Pancreas (tissue), 10 donors: ENCODE measurements at regions not wholly inside any gene's neighbourhood (a gene's known extent, or its start where the extent isn't known, plus 50 kb on each side); places are given as distances from the start of the nearest gene placed in this dataset.

Source experiments
- ATAC-seq, 4 donors: fragments of 200-7000 bp; cut with Tn5 transposase; one replicate each; pipeline versions ENCODE4 v1.8.0 to v1.9.1; 2020; ENCODE audit warnings: mild to moderate bottlenecking in 4 of 4, moderate library complexity in 4 of 4
- DNase-seq, 6 donors: peaks; one replicate each; pipeline ENCODE4 v3.0.0-alpha.2; 2020
- FAIRE-seq: peaks from 2 replicates; lab custom pipeline; 2012; peaks lifted over from hg19 to GRCh38; lab: Jason Lieb, UNC
- H3K27ac ChIP-seq, 4 donors: fragments of 200-600 bp; sonication (generic); 1 replicate in 3 of 4; 2 replicates in 1 of 4; pipeline versions ENCODE4 v1.5.0 to v1.8.0; 2020
- H3K27me3 ChIP-seq, 4 donors: fragments of 200-600 bp; one replicate each; pipeline ENCODE4 v1.8.0; 2021
- H3K36me3 ChIP-seq, 3 donors: fragments of 200-600 bp; sonication (generic) in 1 of 3; one replicate each; pipeline versions ENCODE4 v1.5.0 to v1.8.0; 2020 to 2021
- H3K4me1 ChIP-seq, 3 donors: fragments of 200-600 bp; one replicate each; pipeline ENCODE4 v1.8.0; 2021
- H3K4me3 ChIP-seq, 4 donors: fragments of 200-600 bp; sonication (generic) in 2 of 4; one replicate each; pipeline versions ENCODE4 v1.5.0 to v1.8.0; 2020 to 2021
- H3K9me3 ChIP-seq, 4 donors: fragments of 200-600 bp; one replicate each; pipeline ENCODE4 v1.8.0; 2021
- CTCF ChIP-seq, 4 donors: fragments of 200-600 bp; sonication (generic) in 3 of 4; IDR thresholded peaks; one replicate each; pipeline versions ENCODE4 v1.5.0 to v1.8.0; 2021; ENCODE audit warnings: antibody characterized with exemption in 4 of 4
- WGBS, 2 donors: extraction: QIAGEN DNeasy Blood & Tissue Kit; methylation state at CpG; one replicate each; pipeline ENCODE4 v1.1.7; 2013; 5-methylcytosine and 5-hydroxymethylcytosine counted together
- intact Hi-C, 3 donors: fragments of 100-400 bp; cut with DNase I; formaldehyde crosslinking; loops; one replicate each; pipeline versions ENCODE4 v1.11.1 to v1.14.2; 2022
- donor health status: healthy with polysubstance abuse.
- donor health status: DM: no; HTN: no; CAD: no; lungs with moderate emphysema.
- donor health status: DM: no; HTN: no; CAD: no.
- donor health status: control.
- donor health status: control.
- donor health status: Bipolar disorder and iron deficiency.
- donor health status: DM: yes; HTN: yes; CAD: no.
- donor health status: DM: no; HTN: no; CAD: no.
- donor health status: DM: no; HTN: no; CAD: no.
- donor health status: DM: yes; HTN: yes; CAD: no.

GRCh38 chr9:28839778-28840430 lies 1266.6 kb upstream of the C9orf72 start:
- ATAC-seq (no peak), FAIRE-seq (no peak), DNase-seq (peak in 1 of 6 donors; percentile 39)
- Histone ChIP-seq H3K27me3 (no peaks in the 10 kb centered on the region), H3K36me3 (no peaks in the 10 kb centered on the region), H3K4me3 (no peak overlapping the region), H3K9me3 (no peaks in the 10 kb centered on the region), H3K27ac (no peak overlapping the region), H3K4me1 (no peaks in the 10 kb centered on the region)
- 71 to 83% methylated on average over 9 of the region's 9 CpGs for WGBS, 2 donors
- intact Hi-C loops: no loop called here
- TF ChIP-seq CTCF (IDR thresholded peaks at IDR 0.05): no peak

- Histone ChIP-seq H3K4me1 (no peaks in the 10 kb centered on the region), H3K27ac (no peak overlapping the region), H3K4me3 (no peak overlapping the region), H3K9me3 (no peaks in the 10 kb centered on the region), H3K36me3 (no peaks in the 10 kb centered on the region), H3K27me3 (no peaks in the 10 kb centered on the region)
- FAIRE-seq (no peak), ATAC-seq (no peak), DNase-seq (no peak)
- WGBS, 2 donors: 47 to 61% methylated on average over 2 of the region's 2 CpGs
- TF ChIP-seq CTCF (IDR thresholded peaks at IDR 0.05): no peak
- intact Hi-C loops: no loop called here
These were observed 1268.5 kb upstream of the C9orf72 start for GRCh38 chr9:28841775-28842174.

- ATAC-seq (no peak), FAIRE-seq (no peak), DNase-seq (no peak)
- intact Hi-C loops: no loop called here
- Histone ChIP-seq H3K4me1 (no peaks in the 10 kb centered on the region), H3K36me3 (no peaks in the 10 kb centered on the region), H3K9me3 (no peaks in the 10 kb centered on the region), H3K27me3 (no peaks in the 10 kb centered on the region), H3K27ac (no peak overlapping the region), H3K4me3 (no peak overlapping the region)
- no peak for TF ChIP-seq CTCF (IDR thresholded peaks at IDR 0.05)
- WGBS, 2 donors: 71 to 73% methylated on average over 1 of the region's 1 CpG
These were observed 1274.0 kb upstream of the C9orf72 start for GRCh38 chr9:28847331-28847730.

- Histone ChIP-seq H3K36me3 (no peaks in the 10 kb centered on the region), H3K9me3 (no peaks in the 10 kb centered on the region), H3K27ac (no peak overlapping the region), H3K4me3 (no peak overlapping the region), H3K4me1 (no peaks in the 10 kb centered on the region), H3K27me3 (no peaks in the 10 kb centered on the region)
- 60 to 65% methylated on average over 2 of the region's 2 CpGs for WGBS, 2 donors
- ATAC-seq: no peak
- no peak for FAIRE-seq
- intact Hi-C loops: no loop called here
- DNase-seq: no peak
- no peak for TF ChIP-seq CTCF (IDR thresholded peaks at IDR 0.05)
These were observed 1275.4 kb upstream of the C9orf72 start for GRCh38 chr9:28848671-28849070.

- no peak for DNase-seq
- H3K4me1 ChIP-seq: no peaks in the 10 kb centered on the region
- no peak for ATAC-seq
- intact Hi-C loops: no loop called here
- 24 to 39% methylated on average over 4 of the region's 4 CpGs for WGBS, 2 donors
- no peak overlapping the region for H3K4me3 ChIP-seq
- H3K27me3 ChIP-seq: no peaks in the 10 kb centered on the region
- no peaks in the 10 kb centered on the region for H3K9me3 ChIP-seq
- no peak for TF ChIP-seq CTCF (IDR thresholded peaks at IDR 0.05)
- no peak overlapping the region for H3K27ac ChIP-seq
- H3K36me3 ChIP-seq: no peaks in the 10 kb centered on the region
- FAIRE-seq: no peak
These were observed 1280.2 kb upstream of the C9orf72 start for GRCh38 chr9:28853477-28853876.
